Kidney epithelial cell (primary cell): ENCODE measurements at regions not wholly inside any gene's neighbourhood (a gene's known extent, or its start where the extent isn't known, plus 50 kb on each side); places are given as distances from the start of the nearest gene placed in this dataset.
"Not testable (repeated sequence)": the region's sequence is repeated elsewhere in the genome, so short reads cannot be mapped to it uniquely, and the experiment has no call there.

ENCODE experiments used
- DNase-seq: peaks from one replicate; pipeline ENCODE4 v3.0.0-alpha.2; 2010; ENCODE audit warnings: low read depth
- H3K27me3 ChIP-seq: 2 replicates; pipeline ENCODE4 v1.6.0; 2011; ENCODE audit warnings: low read length; ENCODE audit not compliant: control insufficient read depth, insufficient read depth
- H3K36me3 ChIP-seq: 2 replicates; pipeline ENCODE4 v1.5.1; 2011; ENCODE audit warnings: low read length; ENCODE audit not compliant: control insufficient read depth, insufficient read depth
- H3K4me3 ChIP-seq: 2 replicates; pipeline ENCODE4 v1.5.1; 2011; ENCODE audit warnings: low read depth, mild to moderate bottlenecking, control low read depth, low read length
- CTCF ChIP-seq: IDR thresholded peaks from 2 replicates; pipeline ENCODE4 v1.5.1; 2011; ENCODE audit warnings: mild to moderate bottlenecking, moderate library complexity, low read length, control low read depth, inconsistent platforms; ENCODE audit not compliant: insufficient read depth, poor library complexity, severe bottlenecking

DNA sequence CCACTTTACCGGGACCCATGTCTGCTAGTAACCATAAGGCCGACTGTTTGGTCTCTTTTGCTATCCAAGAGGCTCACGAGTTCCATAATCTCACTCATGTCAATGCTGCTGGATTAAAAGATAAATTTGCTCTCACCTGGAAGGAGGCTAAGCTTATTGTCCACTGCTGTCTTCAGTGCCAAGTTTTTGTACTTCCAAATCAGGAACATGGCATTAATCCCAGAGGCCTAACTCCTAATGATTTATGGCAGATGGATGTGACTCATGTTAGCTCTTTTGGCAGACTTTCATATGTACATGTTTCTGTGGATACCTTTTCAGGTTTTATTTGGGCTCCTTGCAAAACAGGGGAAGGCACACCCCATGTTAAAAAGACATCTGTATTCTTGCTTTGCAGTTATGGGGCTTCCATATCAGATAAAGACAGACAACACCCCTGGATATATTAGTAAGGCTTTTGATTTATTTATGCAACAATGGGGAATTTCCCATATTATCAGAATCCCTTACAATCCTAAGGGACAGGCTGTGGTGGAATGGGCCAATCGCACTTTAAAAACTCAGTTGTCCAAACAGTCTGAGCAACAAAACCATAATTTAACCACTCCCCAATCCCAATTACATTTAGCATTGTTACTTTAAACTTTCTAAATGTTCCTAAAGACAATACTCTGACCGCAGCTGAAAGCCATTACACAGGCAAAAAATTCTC lies 162.7 kb downstream of the IER5 start:
- peak; percentile 9 for DNase-seq
- Histone ChIP-seq H3K4me3 (no peak overlapping the region), H3K27me3 (no peaks in the 10 kb centered on the region), H3K36me3 (no peaks in the 10 kb centered on the region)
- no peak for TF ChIP-seq CTCF

GRCh38 chr1:181251713-181252075 lies 163.2 kb downstream of the IER5 start:
- H3K4me3 ChIP-seq = no peak overlapping the region
- TF ChIP-seq CTCF = no peak
- no peaks in the 10 kb centered on the region for H3K27me3 ChIP-seq
- no peaks in the 10 kb centered on the region for H3K36me3 ChIP-seq
- DNase-seq = no peak

DNA sequence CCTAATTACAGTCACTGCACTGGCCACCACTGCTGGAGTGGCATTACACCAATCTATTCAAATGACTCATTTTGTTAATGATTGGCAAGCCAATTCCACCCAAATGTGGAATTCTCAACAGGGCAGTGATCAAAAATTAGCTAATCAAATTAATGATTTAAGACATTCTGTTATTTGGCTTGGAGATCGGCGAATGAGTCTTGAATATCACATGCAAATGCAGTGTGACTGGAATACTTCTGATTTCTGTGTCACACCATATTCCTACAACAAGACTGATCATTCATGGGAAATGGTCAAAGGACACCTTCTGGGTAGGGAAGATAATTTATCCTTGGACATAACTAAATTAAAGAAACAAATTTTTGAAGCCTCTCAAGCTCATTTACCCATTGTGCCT lies 165.1 kb downstream of the IER5 start:
- H3K36me3 ChIP-seq, H3K4me3 ChIP-seq, H3K27me3 ChIP-seq: not testable (repeated sequence)
- DNase-seq = peak; percentile 7

GRCh38 chr1:181255270-181255929 lies 166.9 kb downstream of the IER5 start:
- Histone ChIP-seq H3K36me3 (no peaks in the 10 kb centered on the region), H3K27me3 (no peaks in the 10 kb centered on the region), H3K4me3 (no peak overlapping the region)
- DNase-seq = peak; percentile 78
- TF ChIP-seq CTCF = no peak

- DNase-seq = no peak
These were observed 168.6 kb downstream of the IER5 start for GRCh38 chr1:181257117-181257516.

More at GRCh38 chr1:181257117-181257516, 168.6 kb downstream of the IER5 start:
- Histone ChIP-seq H3K4me3 (no peak overlapping the region), H3K36me3 (no peaks in the 10 kb centered on the region), H3K27me3 (no peaks in the 10 kb centered on the region)
- no peak for TF ChIP-seq CTCF
